ENCODE measurements at regions not wholly inside any gene's neighbourhood (a gene's known extent, or its start where the extent isn't known, plus 50 kb on each side); places are given as distances from the start of the nearest gene placed in this dataset.

- H4K8ac ChIP-seq (ENCODE audit: extremely low read depth, insufficient read depth, low read length): no peak overlapping the region
- no peaks in the 10 kb centered on the region for H3K23me2 ChIP-seq (ENCODE audit: low read depth, low read length)
- H3K27ac ChIP-seq (ENCODE audit: low read depth, low read length): no peak overlapping the region
- no peak overlapping the region for H3K14ac ChIP-seq (ENCODE audit: insufficient read length)
- H3K79me1 ChIP-seq (ENCODE audit: low read depth, low read length): no peaks in the 10 kb centered on the region
- no peak overlapping the region for H3K9ac ChIP-seq (replicated peaks in 1 of 4; ENCODE audit: extremely low read depth in 1 of 4, low read depth in 3 of 4, low read length in 3 of 4)
- CTCF ChIA-PET (ENCODE audit: partially characterized antibody): interaction anchor here (0.8 kb wide), 1 partner anchor 10 kb away, joined by 5 read pairs; no protein-coding TSS in a partner anchor
- FAIRE-seq (no peak), DNase-seq (ENCODE audit: low read depth in 1 of 2, low spot score in 2 of 2) (no peak)
- H3K36me3 ChIP-seq (ENCODE audit: control insufficient read depth in 2 of 4, insufficient read depth in 4 of 4, low read length in 3 of 4): no peaks in the 10 kb centered on the region
- H4K91ac ChIP-seq (replicated peaks; ENCODE audit: insufficient read length, low read length): no peak overlapping the region
- no peak overlapping the region for H3K56ac ChIP-seq (replicated peaks; ENCODE audit: insufficient read length, low read depth, low read length)
- H2AFZ ChIP-seq (ENCODE audit: low read length): no peak overlapping the region
- H2BK120ac ChIP-seq (replicated peaks; ENCODE audit: low read depth, low read length): no peak overlapping the region
- H3K23ac ChIP-seq (ENCODE audit: insufficient read length): no peak overlapping the region
- no peak overlapping the region for H4K5ac ChIP-seq (ENCODE audit: insufficient read length, low read depth, low read length)
- H4K20me1 ChIP-seq (replicated peaks in 1 of 2; ENCODE audit: control insufficient read depth in 1 of 2, insufficient read depth in 2 of 2, low read length in 2 of 2): no peaks in the 10 kb centered on the region
- H3K4me3 ChIP-seq (ENCODE audit: extremely low read depth in 1 of 4, insufficient read depth in 2 of 4, low read depth in 3 of 4, low read length in 4 of 4): no peak overlapping the region
- no peak overlapping the region for H2BK15ac ChIP-seq (ENCODE audit: low read length)
- H3K4ac ChIP-seq (replicated peaks; ENCODE audit: insufficient read length, low read depth, low read length): no peak overlapping the region
- H2BK12ac ChIP-seq (ENCODE audit: low read depth, low read length): no peak overlapping the region
- no peak overlapping the region for H2BK20ac ChIP-seq (ENCODE audit: low read length)
- H3K4me1 ChIP-seq (replicated peaks in 1 of 4; ENCODE audit: control insufficient read depth in 3 of 4, insufficient read depth in 4 of 4, low read length in 3 of 4): no peaks in the 10 kb centered on the region
- no peak overlapping the region for H3K4me2 ChIP-seq (ENCODE audit: insufficient read depth in 1 of 2, low read depth in 2 of 2, low read length in 2 of 2)
- no peak overlapping the region for H2BK5ac ChIP-seq (ENCODE audit: low read depth, low read length)
- no peaks in the 10 kb centered on the region for H3K9me3 ChIP-seq (ENCODE audit: insufficient read depth in 2 of 2, low read depth in 1 of 2, low read length in 1 of 2)
- no peaks in the 10 kb centered on the region for H3K27me3 ChIP-seq (replicated peaks in 1 of 4; ENCODE audit: control insufficient read depth in 3 of 4, extremely low read depth in 1 of 4, insufficient read depth in 3 of 4, low read length in 3 of 4)
- POLR2A ChIA-PET (ENCODE audit: partially characterized antibody): interaction anchor here (1.1 kb wide), 1 partner anchor 12 kb away, joined by 3 read pairs; no protein-coding TSS in a partner anchor
- 88% methylated on average over 2 of the region's 2 CpGs; no CpG with 5 or more reads in 1 of the 2 experiments for WGBS, 2 experiments (ENCODE audit: extremely low coverage in 1 of 2, insufficient coverage in 1 of 2, insufficient read length in 1 of 2, insufficient replicate concordance in 2 of 2, low coverage in 1 of 2, low lambda C conversion rate in 2 of 2, missing lambda C conversion rate in 1 of 2)
- no peak overlapping the region for H2AK5ac ChIP-seq (ENCODE audit: low read depth, low read length)
- TF ChIP-seq JUND (IDR thresholded peaks at IDR 0.05; ENCODE audit: low read length): no peak
- TF ChIP-seq CBX5 (IDR thresholded peaks at IDR 0.05; ENCODE audit: low read depth, low read length): no peak
- no peak for TF ChIP-seq SIX5 (IDR thresholded peaks at IDR 0.05; ENCODE audit: low read depth, low read length)
- TF ChIP-seq CHD2 (IDR thresholded peaks at IDR 0.05; ENCODE audit: low read length): no peak
- TF ChIP-seq JUN (IDR thresholded peaks at IDR 0.05; ENCODE audit: low read depth, low read length): no peak
- no peak for TF ChIP-seq EP300 (IDR thresholded peaks at IDR 0.05; ENCODE audit: borderline replicate concordance in 1 of 2, low read depth in 2 of 2, low read length in 2 of 2)
- TF ChIP-seq GTF2F1 (IDR thresholded peaks at IDR 0.05; ENCODE audit: borderline replicate concordance, low read depth, low read length): no peak
- TF ChIP-seq CBX8 (IDR thresholded peaks at IDR 0.05; ENCODE audit: borderline replicate concordance, low read depth, low read length): no peak
- TF ChIP-seq CTBP2 (IDR thresholded peaks at IDR 0.05; ENCODE audit: borderline replicate concordance, insufficient read depth, insufficient read length, low read length): no peak
- no peak for TF ChIP-seq RBBP5 (IDR thresholded peaks at IDR 0.05; ENCODE audit: borderline replicate concordance, low read depth, low read length)
- no peak for TF ChIP-seq SIRT6 (IDR thresholded peaks at IDR 0.05; ENCODE audit: low read length)
- H3K18ac ChIP-seq (ENCODE audit: extremely low read depth, low read length): no peak overlapping the region
- H3K79me2 ChIP-seq (ENCODE audit: control insufficient read depth in 1 of 2, insufficient read depth in 2 of 2, low read length in 2 of 2): no peaks in the 10 kb centered on the region
Measured at GRCh38 chr3:117709108-117709507, 999.5 kb downstream of the TUSC7 start.
